NB4 (cell line): ENCODE measurements at regions not wholly inside any gene's neighbourhood (a gene's known extent, or its start where the extent isn't known, plus 50 kb on each side); places are given as distances from the start of the nearest gene placed in this dataset.

Source experiments
- DNase-seq: peaks from one replicate; pipeline ENCODE4 v3.0.0; 2010; ENCODE audit warnings: low read depth
- H3K4me3 ChIP-seq: one replicate; pipeline ENCODE4 v1.5.1; 2011; ENCODE audit warnings: mild to moderate bottlenecking, low read depth, low read length, moderate library complexity
- MYC ChIP-seq: IDR thresholded peaks from 2 replicates; pipeline ENCODE4 v1.6.1; 2011; ENCODE audit warnings: low read depth, low read length
- POLR2A ChIP-seq: IDR thresholded peaks from 2 replicates; pipeline ENCODE4 v1.6.1; 2011; ENCODE audit warnings: mild to moderate bottlenecking; ENCODE audit not compliant: insufficient read length; ENCODE audit errors: extremely low read depth
- TF ChIP-seq, protein P1 (sequence below): IDR thresholded peaks from 2 replicates; pipeline ENCODE4 v1.6.1; 2011; ENCODE audit warnings: low read depth, low read length
- TF ChIP-seq, protein P2 (sequence below): IDR thresholded peaks from one replicate; pipeline ENCODE4 v1.5.1; 2012; ENCODE audit warnings: low read depth, low read length

DNA sequence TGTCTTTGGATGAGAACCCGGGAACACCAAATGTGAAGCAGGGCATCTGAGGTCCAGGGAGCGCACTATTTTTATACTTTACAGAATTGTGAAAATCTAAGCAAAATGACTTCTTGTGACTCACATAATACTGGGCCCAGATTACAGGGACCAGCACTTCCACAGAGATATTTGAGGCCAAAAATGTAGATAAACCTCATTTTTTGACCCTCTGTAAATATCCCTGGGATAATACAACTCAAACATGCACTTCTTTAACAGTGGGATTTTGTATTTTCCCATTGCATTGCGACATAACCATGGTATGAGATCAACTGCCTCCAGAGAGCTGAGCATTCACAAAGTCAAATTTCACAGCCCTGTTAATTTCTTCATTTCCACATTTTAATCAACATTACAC lies 289.4 kb upstream of the ADGRL4 start:
- no peak overlapping the region for H3K4me3 ChIP-seq
- TF ChIP-seq, protein P1, sequence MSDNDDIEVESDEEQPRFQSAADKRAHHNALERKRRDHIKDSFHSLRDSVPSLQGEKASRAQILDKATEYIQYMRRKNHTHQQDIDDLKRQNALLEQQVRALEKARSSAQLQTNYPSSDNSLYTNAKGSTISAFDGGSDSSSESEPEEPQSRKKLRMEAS = no peak
- TF ChIP-seq, protein P2, sequence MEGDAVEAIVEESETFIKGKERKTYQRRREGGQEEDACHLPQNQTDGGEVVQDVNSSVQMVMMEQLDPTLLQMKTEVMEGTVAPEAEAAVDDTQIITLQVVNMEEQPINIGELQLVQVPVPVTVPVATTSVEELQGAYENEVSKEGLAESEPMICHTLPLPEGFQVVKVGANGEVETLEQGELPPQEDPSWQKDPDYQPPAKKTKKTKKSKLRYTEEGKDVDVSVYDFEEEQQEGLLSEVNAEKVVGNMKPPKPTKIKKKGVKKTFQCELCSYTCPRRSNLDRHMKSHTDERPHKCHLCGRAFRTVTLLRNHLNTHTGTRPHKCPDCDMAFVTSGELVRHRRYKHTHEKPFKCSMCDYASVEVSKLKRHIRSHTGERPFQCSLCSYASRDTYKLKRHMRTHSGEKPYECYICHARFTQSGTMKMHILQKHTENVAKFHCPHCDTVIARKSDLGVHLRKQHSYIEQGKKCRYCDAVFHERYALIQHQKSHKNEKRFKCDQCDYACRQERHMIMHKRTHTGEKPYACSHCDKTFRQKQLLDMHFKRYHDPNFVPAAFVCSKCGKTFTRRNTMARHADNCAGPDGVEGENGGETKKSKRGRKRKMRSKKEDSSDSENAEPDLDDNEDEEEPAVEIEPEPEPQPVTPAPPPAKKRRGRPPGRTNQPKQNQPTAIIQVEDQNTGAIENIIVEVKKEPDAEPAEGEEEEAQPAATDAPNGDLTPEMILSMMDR = no peak
- no peak for TF ChIP-seq POLR2A
- TF ChIP-seq MYC = no peak

DNA sequence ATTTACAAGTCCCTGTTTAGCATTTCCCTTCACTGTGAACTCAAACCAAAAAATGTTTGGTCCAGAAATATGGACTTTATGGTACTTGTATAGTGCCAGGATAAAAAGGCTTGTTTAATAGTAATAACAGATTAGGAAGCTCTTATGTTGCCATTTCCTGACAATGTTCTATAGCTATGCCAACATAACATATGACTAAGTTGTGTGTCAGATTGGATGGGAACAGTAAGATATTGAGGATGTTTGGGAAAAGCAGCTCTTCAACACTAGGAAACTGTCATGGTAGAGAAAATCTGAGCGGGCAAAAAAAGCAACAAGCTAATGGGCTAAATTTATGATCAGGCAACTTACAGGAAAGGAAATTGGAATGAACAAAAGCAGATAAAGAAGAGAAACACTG lies 287.1 kb upstream of the ADGRL4 start:
- DNase-seq = no peak
- TF ChIP-seq, protein P2 = no peak
- TF ChIP-seq, protein P1 = no peak
- TF ChIP-seq POLR2A (no peak), MYC (no peak)
- H3K4me3 ChIP-seq = no peak overlapping the region

More for the DNA sequence above, 289.4 kb upstream of the ADGRL4 start:
- no peak for DNase-seq

DNA sequence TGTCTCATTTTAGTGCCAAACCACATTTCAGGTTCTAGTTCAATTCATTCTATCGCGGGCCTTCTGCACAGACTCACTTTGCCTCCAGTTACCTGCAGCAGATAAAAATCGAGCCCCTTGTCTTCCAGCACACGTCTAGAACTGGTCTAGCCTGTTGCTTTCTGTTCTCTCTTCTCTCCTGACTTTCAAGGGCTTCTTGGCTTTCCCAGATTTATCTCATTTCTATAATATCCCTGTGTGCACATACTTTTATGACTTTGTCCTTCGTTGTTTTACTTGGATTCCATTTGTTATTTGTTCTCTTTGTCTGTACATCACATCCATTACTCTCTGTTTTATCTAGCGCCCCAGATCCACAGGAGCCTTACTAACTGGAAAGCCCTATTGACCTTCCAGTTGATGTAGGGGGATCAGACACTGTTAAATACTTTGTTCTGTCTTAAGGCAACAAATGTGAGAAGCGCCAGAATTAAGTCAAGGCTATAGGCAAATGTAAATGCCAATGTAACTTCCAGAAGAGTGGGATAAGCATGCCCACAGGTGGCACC lies 284.5 kb upstream of the ADGRL4 start:
- no peak for DNase-seq
- no peak overlapping the region for H3K4me3 ChIP-seq
- TF ChIP-seq, protein P1 = no peak
- TF ChIP-seq POLR2A = no peak
- TF ChIP-seq MYC = no peak
- TF ChIP-seq, protein P2 = no peak

DNA sequence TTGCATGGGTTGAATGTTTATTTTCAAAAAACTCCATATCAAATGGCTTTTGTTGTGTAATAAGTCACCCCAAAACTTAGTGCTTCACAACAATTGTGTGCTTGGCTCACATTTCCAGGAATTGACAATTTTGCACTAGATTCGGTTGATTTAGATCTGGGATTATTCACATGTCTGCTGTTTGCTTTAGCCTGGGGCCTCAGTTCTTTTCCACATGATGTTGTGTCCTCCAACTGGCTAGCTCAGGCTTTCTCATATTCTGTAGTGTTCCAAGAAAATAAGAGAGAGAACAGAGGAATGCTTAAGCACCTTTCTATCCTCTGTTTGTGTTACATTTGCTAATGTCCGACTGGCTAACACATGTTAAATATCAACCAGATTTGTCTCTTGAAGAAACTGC lies 281.5 kb upstream of the ADGRL4 start:
- TF ChIP-seq, protein P1 = no peak
- TF ChIP-seq MYC = no peak
- TF ChIP-seq POLR2A = no peak
- TF ChIP-seq, protein P2 = no peak
- no peak overlapping the region for H3K4me3 ChIP-seq
- DNase-seq = no peak

DNA sequence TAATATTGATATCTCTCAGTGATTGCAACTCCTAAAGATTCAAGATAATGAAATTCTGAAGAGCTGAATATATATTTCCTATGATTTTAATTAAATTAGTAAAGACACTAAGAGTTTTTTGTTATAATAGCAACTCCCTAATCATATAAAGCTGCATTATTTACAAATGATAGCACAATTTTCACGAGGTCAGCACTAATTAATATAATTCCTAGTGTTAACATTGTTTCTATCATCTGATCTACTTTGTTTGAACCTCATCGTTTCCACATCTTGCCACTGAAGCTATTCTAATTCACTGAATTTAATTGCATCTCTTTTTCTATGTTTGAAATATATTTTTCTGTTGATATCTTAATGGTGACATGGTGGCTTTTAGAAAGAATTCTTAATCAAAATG lies 279.1 kb upstream of the ADGRL4 start:
- no peak for DNase-seq
- no peak for TF ChIP-seq POLR2A

DNA sequence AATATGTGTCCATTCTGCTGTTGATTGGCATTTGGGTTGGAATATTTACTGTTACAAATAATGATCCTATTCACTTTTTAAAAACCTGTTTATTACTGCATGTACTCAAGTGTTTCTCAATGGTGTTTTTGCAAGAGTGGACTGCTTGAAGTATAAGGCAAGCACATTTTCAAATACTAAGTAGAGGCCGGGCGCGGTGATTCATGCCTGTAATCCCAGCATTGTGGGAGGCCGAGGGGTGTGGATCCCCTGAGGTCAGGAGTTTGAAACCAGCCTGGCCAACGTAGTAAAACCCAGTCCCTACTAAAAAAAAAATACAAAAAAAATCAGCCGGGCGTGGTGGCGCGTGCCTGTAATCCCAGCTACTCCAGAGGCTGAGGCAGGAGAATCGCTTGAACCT lies 276.9 kb upstream of the ADGRL4 start:
- no peak overlapping the region for H3K4me3 ChIP-seq
- TF ChIP-seq, protein P2 = no peak
- TF ChIP-seq POLR2A (no peak), MYC (no peak)
- TF ChIP-seq, protein P1 = no peak
- DNase-seq = no peak

More for the DNA sequence above, 279.1 kb upstream of the ADGRL4 start:
- H3K4me3 ChIP-seq = no peak overlapping the region
